Mesodermal cell (in vitro differentiated cells): ENCODE measurements at regions not wholly inside any gene's neighbourhood (a gene's known extent, or its start where the extent isn't known, plus 50 kb on each side); places are given as distances from the start of the nearest gene placed in this dataset.

Experiments
- H3K27ac ChIP-seq: 2 replicates; pipeline ENCODE4 v1.7.0; 2013; ENCODE audit warnings: mild to moderate bottlenecking, low read depth, low read length, moderate library complexity; ENCODE audit not compliant: severe bottlenecking
- H3K36me3 ChIP-seq: 2 replicates; pipeline ENCODE4 v1.7.1; 2013; ENCODE audit warnings: mild to moderate bottlenecking, low read length, moderate library complexity; ENCODE audit not compliant: control insufficient read depth, insufficient read depth
- H3K4me1 ChIP-seq: one replicate; pipeline ENCODE4 v1.7.1; 2013; ENCODE audit warnings: mild to moderate bottlenecking, low read length; ENCODE audit not compliant: insufficient read depth, control insufficient read depth, poor library complexity, severe bottlenecking
- H3K4me3 ChIP-seq: 2 replicates; pipeline ENCODE4 v1.7.0; 2013; ENCODE audit warnings: low read length, control low read depth, mild to moderate bottlenecking; ENCODE audit not compliant: insufficient read depth, poor library complexity, severe bottlenecking; ENCODE audit errors: extremely low read depth
- H3K9me3 ChIP-seq: 2 replicates; pipeline ENCODE4 v1.7.1; 2013; ENCODE audit warnings: mild to moderate bottlenecking, low read length, moderate library complexity; ENCODE audit not compliant: control insufficient read depth
- WGBS, 2 experiments: methylation state at CpG; one replicate each; pipeline ENCODE4 v1.1.5; 2013; ENCODE audit warnings: missing lambda C conversion rate in 2 of 2; ENCODE audit not compliant: insufficient coverage in 2 of 2; 5-methylcytosine and 5-hydroxymethylcytosine counted together

DNA sequence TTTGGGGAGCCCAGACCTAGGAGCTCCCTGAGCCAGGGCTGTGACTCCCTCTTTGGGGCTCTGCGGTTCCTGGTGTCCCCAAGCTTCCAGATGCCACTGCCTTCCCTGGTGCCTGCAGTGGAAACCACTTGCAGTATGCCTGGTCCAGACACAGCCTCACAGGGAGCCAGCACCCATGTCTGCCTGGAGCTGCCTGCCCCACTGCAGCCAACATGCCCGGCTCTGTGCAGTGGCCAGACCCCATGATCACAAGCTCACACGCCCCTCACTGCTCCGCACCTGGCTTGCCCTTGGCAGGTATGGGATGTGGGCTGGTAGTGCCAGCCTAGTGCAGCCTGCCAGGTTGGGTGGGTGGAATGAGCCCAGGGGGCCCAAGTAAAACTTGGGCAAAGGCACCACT is 644.8 kb downstream of the HTR1B start:
- H3K4me3 ChIP-seq, result no peak overlapping the region
- no peaks in the 10 kb centered on the region for H3K36me3 ChIP-seq
- 90 to 93% methylated on average over 4 of the region's 4 CpGs for WGBS, 2 experiments
- no peaks in the 10 kb centered on the region for H3K4me1 ChIP-seq
- H3K27ac ChIP-seq, result no peak overlapping the region
- H3K9me3 ChIP-seq, result no peaks in the 10 kb centered on the region

DNA sequence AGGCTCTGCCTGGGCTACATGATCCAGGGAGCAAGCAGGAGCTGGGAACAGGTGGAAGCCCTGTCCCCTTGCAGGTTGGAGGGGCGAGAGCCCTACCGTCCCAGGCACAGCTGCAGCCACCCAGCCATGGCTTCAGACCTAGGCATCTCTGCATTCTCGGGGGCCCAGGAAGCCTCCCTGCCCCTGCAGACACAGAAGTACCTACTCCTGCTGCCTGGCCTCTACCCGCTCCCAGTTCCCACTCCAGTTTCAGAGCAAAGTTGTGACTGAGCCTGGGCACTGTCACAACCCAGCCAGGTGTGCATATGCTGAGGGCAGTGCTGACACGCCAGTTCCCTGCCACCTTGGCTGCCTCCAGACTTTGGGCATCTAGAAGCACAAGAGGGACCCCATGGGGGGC is 645.9 kb downstream of the HTR1B start:
- 87 to 94% methylated on average over 3 to 4 of the region's 5 CpGs for WGBS, 2 experiments
- no peak overlapping the region for H3K4me3 ChIP-seq
- H3K4me1 ChIP-seq, result no peaks in the 10 kb centered on the region
- H3K9me3 ChIP-seq, result no peaks in the 10 kb centered on the region
- H3K36me3 ChIP-seq, result no peaks in the 10 kb centered on the region
- no peak overlapping the region for H3K27ac ChIP-seq

DNA sequence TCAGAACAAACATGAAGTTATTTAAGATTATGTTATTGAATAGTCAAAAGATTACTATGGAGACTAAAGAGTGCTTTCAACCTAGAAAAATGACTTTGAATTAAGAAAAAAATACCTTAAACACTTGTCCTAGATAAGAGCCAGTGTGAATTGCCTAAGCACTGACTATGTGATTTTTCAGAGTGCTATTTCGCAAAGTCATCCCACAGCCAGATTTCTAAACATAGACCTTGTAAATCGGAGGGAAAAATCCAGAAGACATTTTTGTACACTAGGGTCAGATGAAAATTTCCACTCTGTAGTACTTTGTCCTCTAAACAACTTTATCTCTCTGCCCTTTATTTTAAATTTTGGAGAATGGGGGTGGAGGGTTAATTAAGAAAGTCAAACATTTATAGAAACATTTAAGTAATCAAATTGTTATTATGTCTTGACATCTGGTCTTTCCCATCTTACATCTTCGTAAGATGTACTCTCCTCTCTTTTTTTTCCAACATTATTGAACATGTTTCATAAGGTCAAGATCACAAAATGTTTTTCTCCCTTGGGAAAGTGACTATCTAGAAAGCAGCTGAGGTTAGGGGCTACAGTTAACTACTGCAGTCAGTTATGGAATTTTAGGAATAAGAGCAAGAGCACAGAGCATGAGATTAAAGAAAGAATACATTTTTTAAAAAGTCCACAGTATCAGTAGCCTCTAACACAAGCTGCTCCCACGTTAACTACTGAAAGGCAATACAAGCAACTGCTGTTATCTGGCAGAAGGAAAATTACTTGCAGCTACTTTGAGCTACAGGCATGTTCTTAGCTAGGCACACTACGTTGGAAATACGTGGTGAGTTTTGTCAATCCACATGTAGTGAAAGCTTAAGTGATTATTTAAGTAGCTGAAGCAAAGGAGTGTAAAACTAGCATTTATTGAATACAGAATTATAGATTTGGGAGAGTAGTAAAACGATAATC is 648.5 kb downstream of the HTR1B start:
- Histone ChIP-seq H3K36me3 (no peaks in the 10 kb centered on the region), H3K4me1 (no peaks in the 10 kb centered on the region), H3K4me3 (no peak overlapping the region), H3K9me3 (no peaks in the 10 kb centered on the region), H3K27ac (peak overlapping the region; percentile 0)
- WGBS, 2 experiments, result 75 to 100% methylated on average over 2 to 3 of the region's 7 CpGs

DNA sequence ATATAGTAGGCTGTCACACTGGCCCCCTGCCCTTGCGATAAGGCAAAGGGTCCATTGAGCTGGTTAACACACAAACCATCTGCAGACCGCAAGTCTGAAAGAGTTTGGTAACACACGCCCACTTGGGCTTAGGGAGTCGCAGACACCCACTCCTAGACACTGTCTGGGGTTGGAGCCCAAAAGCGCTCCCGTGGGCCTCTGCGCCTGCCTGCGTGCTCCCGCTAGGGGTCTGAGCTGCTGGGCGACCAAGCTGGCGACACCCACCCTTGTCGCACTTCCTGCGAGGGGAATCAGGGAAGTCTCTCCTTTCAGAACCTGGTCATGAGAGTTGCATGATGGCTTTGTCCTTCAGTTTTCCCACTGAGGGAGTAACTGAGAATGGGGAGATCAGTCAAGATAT is 653.0 kb downstream of the HTR1B start:
- H3K4me3 ChIP-seq, result no peak overlapping the region
- H3K36me3 ChIP-seq, result no peaks in the 10 kb centered on the region
- WGBS, 2 experiments, result 90 to 92% methylated on average over 13 of the region's 13 CpGs
- no peak overlapping the region for H3K27ac ChIP-seq
- no peaks in the 10 kb centered on the region for H3K9me3 ChIP-seq
- H3K4me1 ChIP-seq, result no peaks in the 10 kb centered on the region

DNA sequence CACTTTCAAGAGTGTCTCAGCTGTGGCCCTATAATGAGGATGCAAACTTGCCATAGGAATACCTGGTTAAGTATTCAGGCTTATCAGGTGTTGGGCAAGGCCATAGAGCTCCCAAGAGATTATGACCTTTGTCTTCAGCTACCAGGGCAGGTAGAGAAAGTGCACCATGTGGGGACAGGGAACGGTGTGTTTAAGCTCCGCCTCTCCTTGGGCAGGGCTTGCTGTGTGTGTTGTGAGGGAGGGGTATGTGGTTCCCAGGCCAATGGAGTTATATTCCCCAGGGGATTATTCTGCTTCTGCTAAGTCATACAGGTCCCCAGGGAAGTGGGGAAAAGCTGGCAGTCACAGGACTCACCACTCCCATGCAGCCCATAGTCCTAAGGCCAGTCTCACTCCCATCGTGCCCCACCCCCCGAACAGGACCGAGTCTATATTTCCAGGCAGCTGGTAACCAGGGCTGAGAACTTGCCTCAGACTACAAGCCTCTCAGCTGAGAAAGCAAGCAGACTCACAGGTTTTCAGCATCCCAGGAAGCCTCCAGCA is 660.2 kb downstream of the HTR1B start:
- Histone ChIP-seq H3K36me3 (no peaks in the 10 kb centered on the region), H3K4me3 (no peak overlapping the region), H3K4me1 (no peaks in the 10 kb centered on the region), H3K9me3 (no peaks in the 10 kb centered on the region), H3K27ac (no peak overlapping the region)
- 85% methylated on average over 5 of the region's 5 CpGs; no CpG with 5 or more reads in 1 of the 2 experiments for WGBS, 2 experiments

DNA sequence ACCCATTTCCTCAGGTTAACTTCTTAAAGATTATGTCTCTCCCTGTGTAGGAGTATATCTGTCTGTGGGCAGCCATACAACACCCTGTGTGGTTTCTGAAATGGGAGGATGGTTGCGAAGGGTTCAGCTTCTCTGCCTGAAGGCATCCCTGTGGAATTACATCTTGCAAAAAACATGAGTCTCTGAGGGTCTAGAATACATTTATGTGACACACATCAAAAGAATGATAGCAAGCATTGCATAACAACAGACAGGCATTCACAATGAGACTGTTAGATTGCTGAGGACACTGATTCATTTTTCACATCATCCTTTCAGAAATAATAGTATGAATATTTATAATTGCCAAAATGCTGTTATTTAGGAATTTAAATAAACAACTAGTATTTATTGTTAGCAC is 670.9 kb downstream of the HTR1B start:
- H3K9me3 ChIP-seq, result no peaks in the 10 kb centered on the region
- H3K27ac ChIP-seq, result no peak overlapping the region
- H3K4me3 ChIP-seq, result no peak overlapping the region
- H3K36me3 ChIP-seq, result no peaks in the 10 kb centered on the region
- H3K4me1 ChIP-seq, result no peaks in the 10 kb centered on the region
- 86% methylated on average over 1 of the region's 1 CpG; no CpG with 5 or more reads in 1 of the 2 experiments for WGBS, 2 experiments

DNA sequence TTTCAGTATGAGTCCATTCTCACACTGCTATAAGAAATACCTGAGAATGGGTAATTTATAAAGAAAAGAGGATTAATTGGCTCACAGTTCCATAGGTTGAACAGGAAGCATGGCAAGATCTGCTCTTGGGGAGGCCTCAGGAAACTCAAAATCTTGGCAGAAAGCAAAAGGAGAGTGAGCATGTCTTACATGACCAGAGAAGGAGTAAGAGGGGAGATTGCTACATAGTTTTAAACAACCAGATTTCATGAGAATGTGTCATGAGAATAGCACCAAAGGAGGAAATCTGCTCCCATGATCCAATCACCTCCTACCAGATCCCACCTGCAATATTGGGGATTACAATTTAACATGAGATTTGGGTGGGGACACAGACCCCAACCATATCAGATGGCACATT is 672.4 kb downstream of the HTR1B start:
- Histone ChIP-seq H3K4me1 (no peaks in the 10 kb centered on the region), H3K36me3 (no peaks in the 10 kb centered on the region), H3K9me3 (no peaks in the 10 kb centered on the region), H3K27ac (no peak overlapping the region), H3K4me3 (no peak overlapping the region)

DNA sequence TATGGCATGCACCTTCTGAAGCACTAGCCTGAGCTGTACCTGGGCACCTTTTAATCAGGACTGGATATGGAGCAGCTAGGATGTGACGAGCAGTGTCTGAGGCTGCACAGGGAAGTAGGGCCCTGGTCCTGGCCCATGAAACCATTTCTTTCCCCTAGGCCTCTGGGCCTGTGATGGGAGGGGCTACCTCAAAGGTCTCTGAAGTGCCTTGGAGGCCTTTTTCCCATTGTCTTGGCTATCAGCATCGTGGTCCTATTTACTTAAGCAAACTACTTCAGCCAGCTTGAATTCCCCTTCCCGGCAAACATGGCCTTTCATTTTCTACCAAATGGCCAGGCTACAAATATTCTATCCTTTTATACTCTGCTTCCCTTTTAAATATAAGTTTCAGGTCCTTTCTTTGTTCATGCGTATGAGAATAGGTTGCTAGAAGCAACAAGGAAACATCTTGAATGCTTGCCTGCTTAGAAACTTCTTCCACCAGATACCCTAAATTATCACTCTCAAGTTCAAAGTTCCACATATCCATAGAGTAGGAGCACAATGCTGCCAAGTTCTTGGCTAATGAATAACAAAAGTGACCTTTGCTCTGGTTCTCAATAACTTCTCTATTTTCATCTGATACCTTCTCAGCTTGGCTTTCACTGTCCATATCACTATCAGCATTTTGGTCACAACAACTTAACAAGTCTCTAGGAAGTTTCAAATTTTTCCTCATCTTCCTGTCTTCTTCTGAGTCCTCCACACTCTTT is 673.1 kb downstream of the HTR1B start:
- Histone ChIP-seq H3K4me3 (no peak overlapping the region), H3K27ac (no peak overlapping the region), H3K4me1 (no peaks in the 10 kb centered on the region), H3K36me3 (no peaks in the 10 kb centered on the region), H3K9me3 (no peaks in the 10 kb centered on the region)
- WGBS, 2 experiments, result 87 to 92% methylated on average over 3 to 4 of the region's 4 CpGs

DNA sequence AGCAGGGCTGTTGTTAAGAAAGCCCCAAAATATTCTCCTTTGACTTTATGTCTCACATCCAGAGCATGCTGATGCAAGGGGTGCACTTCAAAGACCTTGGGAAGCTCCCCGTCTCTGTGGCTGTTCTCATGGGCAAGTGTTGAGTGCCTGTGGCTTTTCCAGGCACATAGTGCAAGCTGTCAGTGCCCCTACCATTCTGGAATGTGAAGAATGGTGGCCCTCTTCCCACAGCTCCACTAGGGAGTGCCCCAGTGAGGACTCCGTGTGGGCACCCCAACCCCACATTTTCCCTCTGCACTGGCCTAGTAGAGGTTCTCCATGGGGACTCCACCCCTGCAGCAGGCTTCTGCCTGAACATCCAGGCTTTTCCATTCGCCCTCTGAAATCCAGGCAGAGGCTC is 673.7 kb downstream of the HTR1B start:
- Histone ChIP-seq H3K4me3 (no peak overlapping the region), H3K36me3 (no peaks in the 10 kb centered on the region), H3K4me1 (no peaks in the 10 kb centered on the region), H3K27ac (no peak overlapping the region), H3K9me3 (no peaks in the 10 kb centered on the region)
- WGBS, 2 experiments, result 88 to 97% methylated on average over 3 of the region's 3 CpGs

DNA sequence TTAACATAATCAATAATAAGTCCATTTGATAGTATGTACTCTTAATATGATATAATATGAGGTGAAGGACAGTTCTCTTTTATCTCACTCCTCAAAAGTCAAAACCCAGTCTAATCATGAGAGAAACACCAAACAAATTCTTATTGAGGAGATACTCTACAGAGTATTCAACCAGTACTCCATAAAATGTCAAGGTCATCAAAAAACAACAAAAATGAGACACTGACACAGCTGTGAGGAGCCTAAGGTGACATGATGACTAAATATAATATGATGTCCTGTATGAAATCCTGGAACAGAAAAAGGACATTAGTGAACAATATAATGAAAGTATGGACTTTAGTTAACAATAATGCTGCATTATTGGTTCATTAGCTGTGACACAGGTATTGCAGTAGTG is 675.1 kb downstream of the HTR1B start:
- Histone ChIP-seq H3K9me3 (no peaks in the 10 kb centered on the region), H3K36me3 (no peaks in the 10 kb centered on the region), H3K4me3 (no peak overlapping the region), H3K27ac (no peak overlapping the region), H3K4me1 (no peaks in the 10 kb centered on the region)

DNA sequence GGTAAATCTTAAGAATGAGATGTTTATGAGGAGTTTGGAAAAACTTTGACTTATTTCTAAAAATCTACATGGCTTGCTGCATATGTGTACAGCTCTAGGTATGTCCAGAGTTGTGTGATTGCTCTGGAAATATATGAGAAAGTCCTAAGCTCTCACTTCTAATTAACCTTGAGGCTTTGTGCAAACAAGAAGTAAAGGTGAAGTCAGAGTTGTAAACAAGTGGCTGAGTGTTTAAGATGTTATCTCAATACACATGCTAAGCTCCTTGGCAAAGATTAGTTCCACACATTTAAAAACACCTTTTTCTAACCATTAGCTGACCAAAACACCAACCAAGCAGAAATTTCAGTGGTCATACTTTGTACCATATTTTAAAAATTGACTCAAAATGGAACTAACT is 684.2 kb downstream of the HTR1B start:
- Histone ChIP-seq H3K4me3 (no peak overlapping the region), H3K9me3 (no peaks in the 10 kb centered on the region), H3K27ac (no peak overlapping the region)

More for the DNA sequence above, 684.2 kb downstream of the HTR1B start:
- Histone ChIP-seq H3K4me1 (no peaks in the 10 kb centered on the region), H3K36me3 (no peaks in the 10 kb centered on the region)
